ENCODE measurements at regions not wholly inside any gene's neighbourhood (a gene's known extent, or its start where the extent isn't known, plus 50 kb on each side); places are given as distances from the start of the nearest gene placed in this dataset.

DNA sequence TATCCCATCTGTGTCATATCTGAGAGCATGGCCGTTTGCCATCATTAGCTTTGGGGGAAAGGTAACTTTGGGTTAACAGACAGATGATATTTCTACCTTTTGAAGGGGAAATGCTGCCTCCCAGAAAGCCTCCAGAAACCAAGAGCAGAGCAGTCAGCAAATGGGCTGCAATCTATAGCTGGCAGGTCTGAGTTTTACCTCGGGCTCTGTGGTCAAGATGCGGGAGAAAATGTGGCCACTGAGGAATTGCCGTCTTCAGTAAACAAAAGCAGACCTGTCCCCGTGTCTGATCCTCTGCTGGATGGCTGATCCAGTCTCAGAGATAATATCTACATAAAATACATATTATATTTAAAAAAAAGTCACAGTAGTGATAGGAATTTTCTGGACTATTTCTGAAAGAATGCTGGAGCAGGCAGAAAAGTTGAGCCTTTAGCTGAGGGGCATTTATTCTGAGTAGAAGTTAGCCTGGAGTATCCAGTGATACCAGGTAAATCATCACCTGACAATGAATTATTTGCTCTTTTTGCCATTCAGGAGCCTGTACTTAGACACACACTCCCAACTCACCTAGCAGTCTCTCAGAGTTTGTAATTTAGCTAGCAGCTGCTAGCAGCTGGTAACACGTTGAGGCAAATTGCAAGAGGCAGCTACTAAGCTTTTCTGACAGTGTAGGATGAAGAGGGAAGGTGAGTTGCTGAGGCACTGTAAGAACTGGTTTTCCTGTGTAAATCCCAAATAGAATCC lies 285.3 kb upstream of the RARB start:
- H2AFZ ChIP-seq = no peak overlapping the region
- no peaks in the 10 kb centered on the region for H3K9me3 ChIP-seq (ENCODE audit: insufficient read depth, low read depth)
- ChIA-PET CTCF (no interaction called here), POLR2A (ENCODE audit: unreplicated experiment) (interaction anchor here (0.7 kb wide), 1 partner anchor 269 kb away, joined by 6 read pairs; no protein-coding TSS in a partner anchor)
- H3K4me1 ChIP-seq (replicated peaks; ENCODE audit: insufficient read depth) = no peaks in the 10 kb centered on the region
- no peaks in the 10 kb centered on the region for H3K27me3 ChIP-seq (ENCODE audit: insufficient read depth, low read depth)
- intact Hi-C loops (cut with micrococcal nuclease; ENCODE audit: unreplicated experiment) = no loop called here
- H3K4me3 ChIP-seq = no peak overlapping the region
- no peaks in the 10 kb centered on the region for H3K79me2 ChIP-seq (ENCODE audit: low read depth)
- TF ChIP-seq, protein P1, sequence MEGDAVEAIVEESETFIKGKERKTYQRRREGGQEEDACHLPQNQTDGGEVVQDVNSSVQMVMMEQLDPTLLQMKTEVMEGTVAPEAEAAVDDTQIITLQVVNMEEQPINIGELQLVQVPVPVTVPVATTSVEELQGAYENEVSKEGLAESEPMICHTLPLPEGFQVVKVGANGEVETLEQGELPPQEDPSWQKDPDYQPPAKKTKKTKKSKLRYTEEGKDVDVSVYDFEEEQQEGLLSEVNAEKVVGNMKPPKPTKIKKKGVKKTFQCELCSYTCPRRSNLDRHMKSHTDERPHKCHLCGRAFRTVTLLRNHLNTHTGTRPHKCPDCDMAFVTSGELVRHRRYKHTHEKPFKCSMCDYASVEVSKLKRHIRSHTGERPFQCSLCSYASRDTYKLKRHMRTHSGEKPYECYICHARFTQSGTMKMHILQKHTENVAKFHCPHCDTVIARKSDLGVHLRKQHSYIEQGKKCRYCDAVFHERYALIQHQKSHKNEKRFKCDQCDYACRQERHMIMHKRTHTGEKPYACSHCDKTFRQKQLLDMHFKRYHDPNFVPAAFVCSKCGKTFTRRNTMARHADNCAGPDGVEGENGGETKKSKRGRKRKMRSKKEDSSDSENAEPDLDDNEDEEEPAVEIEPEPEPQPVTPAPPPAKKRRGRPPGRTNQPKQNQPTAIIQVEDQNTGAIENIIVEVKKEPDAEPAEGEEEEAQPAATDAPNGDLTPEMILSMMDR (conservative IDR thresholded peaks at IDR 0.05) = no peak
- TF ChIP-seq EZH2 (IDR thresholded peaks at IDR 0.05; ENCODE audit: low read depth) = no peak
- no peak for DNase-seq
- no peaks in the 10 kb centered on the region for H4K20me1 ChIP-seq (ENCODE audit: insufficient read depth)
- no TSS peak for BruUV-seq (replicated peaks)
- H3K36me3 ChIP-seq (ENCODE audit: low read depth) = no peaks in the 10 kb centered on the region
- H3K27ac ChIP-seq = no peak overlapping the region
- no peaks in the 10 kb centered on the region for H3F3A ChIP-seq (ENCODE audit: insufficient read depth, low read depth)
- no peaks in the 10 kb centered on the region for H3K9me2 ChIP-seq (ENCODE audit: insufficient read depth)
- H3K4me2 ChIP-seq = no peak overlapping the region

DNA sequence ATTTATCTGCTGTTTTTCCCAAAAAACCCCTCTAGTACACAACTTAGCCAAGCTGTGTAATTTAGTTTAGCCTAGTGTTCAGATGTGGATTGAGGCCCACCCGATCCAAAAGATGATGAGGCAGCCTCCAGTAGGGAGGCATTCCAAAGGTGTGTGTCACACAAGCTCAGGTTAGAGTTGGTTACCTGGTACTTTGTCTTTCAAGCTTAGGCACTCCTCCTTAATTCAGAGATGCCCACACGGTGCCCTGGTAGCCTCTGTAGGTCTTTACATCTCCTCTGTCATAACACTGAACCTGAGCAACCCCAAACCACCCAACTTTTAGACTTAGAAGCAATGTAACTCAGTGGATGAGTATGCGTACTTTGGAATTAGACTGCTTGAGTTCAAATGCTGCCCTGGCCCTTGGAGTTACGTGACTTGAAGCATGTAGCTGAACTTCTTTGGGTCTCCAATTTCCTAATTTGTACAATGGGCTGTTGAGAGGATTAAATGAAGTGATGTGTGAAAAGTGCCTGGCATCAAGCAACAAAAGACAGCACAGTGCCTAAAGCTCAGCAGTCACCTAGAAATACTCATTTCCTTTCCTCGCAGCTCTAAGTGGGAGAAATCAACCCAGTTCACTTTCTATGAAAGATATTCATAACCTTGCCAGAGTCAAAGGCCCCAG lies 284.6 kb upstream of the RARB start:
- no peaks in the 10 kb centered on the region for H3F3A ChIP-seq (ENCODE audit: insufficient read depth, low read depth)
- no peak overlapping the region for H3K4me3 ChIP-seq
- no peak overlapping the region for H2AFZ ChIP-seq
- H3K27ac ChIP-seq = no peak overlapping the region
- POLR2A ChIA-PET (ENCODE audit: unreplicated experiment) = interaction anchor here (0.7 kb wide), 1 partner anchor 269 kb away, joined by 6 read pairs; no protein-coding TSS in a partner anchor
- no peaks in the 10 kb centered on the region for H3K4me1 ChIP-seq (replicated peaks; ENCODE audit: insufficient read depth)
- BruUV-seq (replicated peaks) = no TSS peak
- intact Hi-C loops (cut with micrococcal nuclease; ENCODE audit: unreplicated experiment) = no loop called here
- TF ChIP-seq EZH2 (IDR thresholded peaks at IDR 0.05; ENCODE audit: low read depth) = no peak
- TF ChIP-seq, protein P1 (conservative IDR thresholded peaks at IDR 0.05) = no peak
- H4K20me1 ChIP-seq (ENCODE audit: insufficient read depth) = no peaks in the 10 kb centered on the region
- CTCF ChIA-PET = no interaction called here
- no peaks in the 10 kb centered on the region for H3K79me2 ChIP-seq (ENCODE audit: low read depth)
- H3K27me3 ChIP-seq (ENCODE audit: insufficient read depth, low read depth) = no peaks in the 10 kb centered on the region
- H3K36me3 ChIP-seq (ENCODE audit: low read depth) = no peaks in the 10 kb centered on the region
- no peak overlapping the region for H3K4me2 ChIP-seq
- no peak for DNase-seq
- no peaks in the 10 kb centered on the region for H3K9me2 ChIP-seq (ENCODE audit: insufficient read depth)
- no peaks in the 10 kb centered on the region for H3K9me3 ChIP-seq (ENCODE audit: insufficient read depth, low read depth)

DNA sequence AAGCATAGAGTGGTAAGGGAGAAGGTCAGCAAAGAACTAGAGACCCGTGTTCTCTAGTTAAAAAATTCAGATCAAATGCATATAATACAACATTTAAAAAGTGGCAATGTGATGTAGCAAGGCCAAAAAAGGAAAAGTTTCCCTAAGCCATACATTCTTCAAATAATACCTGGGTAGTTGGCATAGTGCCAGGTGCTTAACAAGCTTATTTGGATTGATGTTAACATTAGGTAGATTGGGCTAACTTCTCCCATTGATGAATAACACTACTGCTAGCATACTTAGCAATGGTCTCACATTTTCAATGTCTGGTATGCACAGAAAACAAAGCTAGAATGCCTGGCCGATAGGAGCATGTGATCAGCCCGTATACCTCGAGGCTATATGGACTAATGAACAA lies 283.6 kb upstream of the RARB start:
- H3K79me2 ChIP-seq (ENCODE audit: low read depth) = no peaks in the 10 kb centered on the region
- no peak overlapping the region for H3K27ac ChIP-seq
- no peaks in the 10 kb centered on the region for H3K4me1 ChIP-seq (replicated peaks; ENCODE audit: insufficient read depth)
- no peak for TF ChIP-seq EZH2 (IDR thresholded peaks at IDR 0.05; ENCODE audit: low read depth)
- TF ChIP-seq, protein P1 (conservative IDR thresholded peaks at IDR 0.05) = no peak
- BruUV-seq (replicated peaks) = no TSS peak
- no peak for DNase-seq
- intact Hi-C loops (cut with micrococcal nuclease; ENCODE audit: unreplicated experiment) = no loop called here
- H3K27me3 ChIP-seq (ENCODE audit: insufficient read depth, low read depth) = no peaks in the 10 kb centered on the region
- H3K9me2 ChIP-seq (ENCODE audit: insufficient read depth) = no peaks in the 10 kb centered on the region
- ChIA-PET POLR2A (ENCODE audit: unreplicated experiment) (no interaction called here), CTCF (no interaction called here)
- H4K20me1 ChIP-seq (ENCODE audit: insufficient read depth) = no peaks in the 10 kb centered on the region
- H3K9me3 ChIP-seq (ENCODE audit: insufficient read depth, low read depth) = no peaks in the 10 kb centered on the region
- H2AFZ ChIP-seq = no peak overlapping the region
- no peaks in the 10 kb centered on the region for H3K36me3 ChIP-seq (ENCODE audit: low read depth)
- H3K4me2 ChIP-seq = no peak overlapping the region
- no peaks in the 10 kb centered on the region for H3F3A ChIP-seq (ENCODE audit: insufficient read depth, low read depth)
- H3K4me3 ChIP-seq = no peak overlapping the region

Data from PC-9 (cell line).